HG03575 (cell line): ENCODE measurements at regions not wholly inside any gene's neighbourhood (a gene's known extent, or its start where the extent isn't known, plus 50 kb on each side); places are given as distances from the start of the nearest gene placed in this dataset.

Source experiments
- ATAC-seq: cut with Tn5 transposase; IDR thresholded peaks from one replicate; pipeline ENCODE4 v1.9.1; 2021; ENCODE audit not compliant: unreplicated experiment, insufficient number of reproducible peaks, low FRiP score; ENCODE audit errors: extremely low read depth

DNA sequence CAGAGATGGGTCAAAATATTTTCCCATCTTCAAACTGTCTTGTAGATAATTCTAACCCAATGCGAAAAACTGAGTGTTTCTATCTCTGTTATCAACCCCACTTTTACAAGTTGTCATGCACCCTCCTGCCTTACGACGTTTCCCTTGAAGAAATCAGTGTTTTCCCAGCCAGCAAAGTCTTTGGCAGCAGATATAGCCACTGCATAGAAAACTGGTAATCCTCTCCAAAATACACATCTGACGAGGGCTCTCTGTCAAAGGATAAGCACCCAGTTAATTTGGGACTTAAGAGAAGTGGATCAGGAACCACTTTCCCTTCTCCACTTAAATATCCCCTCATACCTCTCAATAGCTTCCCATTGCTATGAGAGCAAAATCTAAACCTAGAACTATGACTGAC lies 351.9 kb upstream of the MIR17HG start:
- ATAC-seq = no peak

DNA sequence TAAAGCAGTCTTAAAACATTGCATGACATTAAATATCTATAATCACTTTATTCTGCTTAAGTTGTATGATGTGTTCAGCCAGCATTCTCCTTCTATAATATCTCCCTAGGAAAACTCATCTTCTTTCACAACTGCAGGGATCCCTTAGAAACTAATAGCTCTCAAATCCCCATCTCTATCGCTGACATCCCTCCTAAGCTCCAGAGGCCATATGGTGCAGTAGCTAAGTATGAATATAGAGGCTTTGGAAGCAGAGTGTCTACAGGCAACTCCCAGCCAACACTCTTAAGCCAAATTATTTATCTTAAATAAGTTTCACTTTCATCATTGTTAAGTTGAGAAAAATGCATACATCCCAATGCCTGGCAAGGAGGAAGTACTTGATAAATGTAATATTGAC lies 349.5 kb upstream of the MIR17HG start:
- ATAC-seq = no peak

DNA sequence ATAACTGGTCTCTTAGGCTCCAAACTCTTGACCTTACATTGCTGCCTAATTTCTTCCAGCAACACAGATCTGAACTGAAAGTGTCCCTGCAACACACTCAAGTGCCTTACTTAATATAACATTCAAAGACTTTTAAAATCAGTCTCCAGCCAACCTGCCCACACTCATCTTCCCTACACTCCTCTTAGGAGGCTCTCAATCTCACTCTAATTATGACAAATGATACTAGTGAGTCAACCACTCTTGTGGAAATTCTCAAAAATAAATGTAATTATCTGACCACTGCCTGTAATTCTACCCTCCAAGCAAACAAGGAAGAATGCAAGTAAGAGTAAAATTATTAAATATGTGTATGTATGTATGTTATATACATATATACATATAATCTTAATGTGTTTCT lies 348.1 kb upstream of the MIR17HG start:
- no peak for ATAC-seq

DNA sequence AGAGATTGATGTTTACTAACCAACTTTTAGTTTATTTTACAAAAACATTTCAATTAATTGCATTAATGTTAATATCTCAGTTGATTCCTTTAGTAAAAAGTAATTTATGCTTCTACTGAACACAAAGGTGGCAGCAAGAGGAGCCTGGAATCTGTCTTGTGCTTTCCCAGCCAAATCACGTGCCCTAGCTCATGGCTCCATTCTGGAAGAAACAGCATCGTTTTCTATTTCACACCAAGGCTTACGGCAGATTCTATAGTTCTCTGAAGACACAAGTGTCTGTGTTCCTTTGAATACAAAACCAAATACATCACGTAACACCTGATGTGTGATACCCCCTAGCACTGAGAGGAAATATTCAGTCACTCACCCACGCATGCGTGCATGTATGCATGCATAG lies 346.1 kb upstream of the MIR17HG start:
- no peak for ATAC-seq

DNA sequence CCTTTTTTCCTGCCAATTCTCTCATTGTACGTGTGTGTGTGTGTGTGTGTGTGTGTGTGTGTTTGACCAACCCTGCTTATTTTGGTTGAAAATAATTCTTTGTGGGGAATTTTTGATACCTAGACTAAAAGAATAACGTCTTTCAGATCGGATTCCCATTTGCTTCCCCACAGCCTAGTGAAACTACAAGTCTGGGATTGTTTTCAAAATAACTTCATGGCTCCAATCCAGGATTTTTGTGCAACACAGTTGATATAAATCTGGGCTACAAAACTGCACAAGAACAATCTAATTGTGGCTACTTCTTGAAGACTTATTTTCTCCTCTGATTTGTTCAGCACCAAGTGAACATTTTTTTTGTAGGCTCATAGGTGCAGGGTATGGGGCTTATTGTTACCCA lies 332.8 kb upstream of the MIR17HG start:
- no peak for ATAC-seq

DNA sequence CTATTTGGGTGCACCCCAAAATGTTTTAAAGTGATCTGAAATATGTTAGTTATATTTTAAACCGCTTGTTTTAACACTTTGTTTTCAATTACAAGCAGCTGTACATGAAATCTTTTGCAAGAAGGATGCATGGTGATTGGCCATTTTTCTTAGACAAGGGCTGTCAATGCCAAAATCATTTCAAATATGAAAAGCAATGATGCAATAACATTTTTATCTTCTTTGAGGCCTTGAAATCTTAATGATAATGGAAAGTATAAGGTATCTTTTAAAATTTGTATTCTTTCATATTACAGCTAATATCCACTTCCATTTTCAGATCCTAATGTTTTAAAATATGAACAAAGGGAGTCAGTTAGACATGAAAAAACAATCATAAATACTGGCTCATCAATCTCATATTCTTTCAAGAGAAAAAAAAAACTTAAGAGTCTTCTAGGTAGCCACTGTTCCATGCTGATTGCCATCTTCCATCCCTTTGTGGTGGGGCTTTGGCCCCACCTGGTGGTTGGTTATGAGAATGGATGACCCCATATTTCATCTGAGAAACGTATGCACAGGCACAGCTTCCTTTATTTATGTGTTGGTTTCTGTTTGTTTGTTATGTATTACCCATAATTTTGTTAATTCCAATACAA lies 330.3 kb upstream of the MIR17HG start:
- ATAC-seq = peak; percentile 52

DNA sequence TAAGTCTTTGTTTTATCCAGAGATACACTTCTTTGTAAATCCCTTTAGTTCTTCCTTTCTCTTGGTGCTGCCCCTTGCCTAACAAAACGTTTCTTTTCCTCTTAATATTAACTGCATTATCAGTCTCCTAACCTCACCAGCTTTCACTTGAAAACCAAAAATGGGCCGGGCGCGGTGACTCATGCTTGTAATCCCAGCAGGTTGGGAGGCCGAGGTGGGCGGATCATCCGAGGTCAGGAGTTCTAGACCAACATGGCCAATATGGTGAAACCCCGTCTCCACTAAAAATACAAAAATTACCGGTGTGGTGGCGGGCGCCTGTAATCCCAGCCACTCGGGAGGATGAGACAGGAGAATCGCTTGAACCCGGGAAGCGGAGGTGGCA lies 329.8 kb upstream of the MIR17HG start:
- ATAC-seq = peak; percentile 18

DNA sequence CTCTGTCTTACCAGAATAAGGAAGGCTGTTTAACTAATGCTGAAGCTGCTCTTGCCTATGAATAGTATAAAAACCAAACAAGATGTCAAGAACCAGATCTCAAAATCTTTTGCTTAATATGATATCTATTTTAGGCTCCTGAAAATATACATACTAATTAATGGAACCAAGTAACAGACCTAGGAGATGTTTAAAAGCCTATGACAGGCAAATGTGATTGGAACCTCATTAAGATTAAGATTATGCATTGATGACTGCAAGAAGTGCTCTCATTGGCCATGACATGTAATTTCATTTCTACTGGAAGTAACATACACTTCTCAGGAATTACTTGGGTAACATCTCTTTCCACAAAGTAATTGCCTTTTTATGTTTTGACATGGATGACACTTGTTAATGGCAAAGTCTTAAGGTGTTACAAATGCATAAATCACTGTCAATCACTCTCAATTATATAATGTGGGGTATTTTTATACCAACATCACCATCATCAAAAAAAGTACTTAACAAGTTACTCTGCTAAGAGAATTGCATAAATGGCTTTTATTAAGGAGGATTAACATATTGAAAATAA lies 326.9 kb upstream of the MIR17HG start:
- no peak for ATAC-seq

DNA sequence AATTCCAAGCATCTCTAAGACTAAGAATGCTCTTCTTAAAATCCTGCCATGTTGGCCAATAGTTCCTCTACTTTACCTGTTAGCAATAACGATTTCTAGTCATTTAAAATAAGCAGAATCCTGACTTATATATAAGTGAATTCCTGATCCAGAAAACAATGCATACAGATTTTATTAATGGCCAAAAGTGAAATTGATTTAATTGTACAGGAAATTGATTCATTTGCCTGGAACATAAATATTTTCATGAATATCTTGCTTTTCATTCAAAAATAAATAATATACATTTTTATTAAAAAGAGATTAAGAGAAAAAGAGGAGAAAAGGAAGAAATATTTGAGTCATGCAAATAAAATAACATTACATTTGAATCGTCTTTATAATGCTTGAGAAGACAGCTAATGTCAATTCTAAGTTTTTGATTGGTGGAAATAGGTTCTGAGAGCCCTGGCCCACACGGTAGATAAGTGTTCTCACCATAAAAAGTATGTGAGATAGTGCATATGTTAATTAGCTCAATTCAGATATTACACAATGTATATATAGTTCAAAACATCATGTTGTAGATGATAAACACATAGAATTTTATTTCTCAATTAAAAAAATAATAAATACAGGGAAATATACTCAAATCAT lies 323.2 kb upstream of the MIR17HG start:
- ATAC-seq = no peak

DNA sequence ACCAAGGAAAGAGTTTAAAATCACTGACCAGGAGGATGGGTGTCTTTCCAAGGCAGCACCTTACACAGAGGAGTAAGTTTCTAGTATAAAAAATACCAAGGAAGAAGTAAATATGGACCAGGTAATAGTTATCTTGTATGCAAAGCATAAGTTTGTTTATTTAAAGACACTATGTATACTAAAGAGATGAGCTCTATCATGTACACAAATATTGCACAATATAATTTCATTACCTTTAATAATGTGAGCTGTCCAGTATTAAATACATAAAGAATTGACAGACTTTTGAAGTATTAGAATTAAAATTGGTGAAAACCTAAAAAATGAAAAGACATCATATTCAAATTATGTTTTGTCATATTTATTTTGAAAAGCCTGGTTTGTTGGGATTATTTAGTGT lies 322.0 kb upstream of the MIR17HG start:
- ATAC-seq = no peak

DNA sequence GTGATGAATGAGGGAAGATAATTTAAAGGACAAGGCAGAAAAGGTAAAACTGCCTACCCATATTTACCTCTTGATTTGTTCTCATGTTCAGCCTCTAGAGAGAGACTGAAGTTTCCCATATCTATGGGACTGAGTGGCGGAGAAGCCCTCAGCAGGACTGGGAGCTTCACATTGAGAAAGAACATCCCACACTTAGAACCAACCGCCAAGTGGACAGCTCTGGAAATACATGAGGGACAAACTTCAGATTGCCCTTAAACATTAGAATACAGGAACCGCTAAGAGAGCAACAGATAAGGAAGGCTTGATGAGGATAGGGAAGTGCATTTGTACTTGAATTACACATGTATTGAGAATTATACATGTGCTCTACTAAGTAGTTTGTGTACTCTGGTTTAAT lies 316.0 kb upstream of the MIR17HG start:
- no peak for ATAC-seq

DNA sequence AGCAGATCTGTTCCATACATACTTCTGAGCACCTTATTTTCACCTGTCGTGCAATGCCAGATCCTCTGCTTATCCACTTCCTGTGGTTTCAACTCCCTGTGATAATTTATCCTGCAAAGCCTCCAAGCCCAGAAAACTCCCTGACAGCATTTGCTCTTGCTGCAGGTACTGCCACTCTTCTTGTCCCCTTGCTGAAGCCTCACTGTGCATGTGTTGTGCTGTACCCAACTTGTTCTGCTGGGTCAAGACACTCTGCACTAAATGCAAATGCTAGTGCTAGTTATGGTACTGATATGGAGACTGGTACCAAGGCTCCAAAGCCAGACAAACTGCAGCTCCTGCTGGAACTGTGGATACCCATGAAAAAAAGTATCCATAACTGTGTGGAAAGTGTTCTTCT lies 315.4 kb upstream of the MIR17HG start:
- ATAC-seq = no peak

DNA sequence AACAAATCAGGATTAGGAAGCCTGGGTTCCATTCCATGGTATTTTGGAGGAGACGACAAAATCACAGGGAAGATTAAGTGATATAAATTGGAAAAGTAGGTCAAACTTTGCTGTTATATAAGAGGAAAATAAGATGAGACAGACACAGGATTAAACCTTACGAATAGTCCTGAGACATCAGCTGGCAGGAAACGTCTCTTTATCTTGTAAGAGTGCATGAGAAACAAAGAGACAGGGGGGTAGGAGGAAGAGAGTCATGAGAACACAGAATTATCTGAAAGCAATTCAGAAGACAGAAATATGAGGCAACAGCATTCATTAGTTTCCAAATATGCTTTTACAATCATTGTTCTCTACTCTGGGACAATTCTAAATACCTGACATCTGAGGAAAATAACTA lies 310.6 kb upstream of the MIR17HG start:
- no peak for ATAC-seq

DNA sequence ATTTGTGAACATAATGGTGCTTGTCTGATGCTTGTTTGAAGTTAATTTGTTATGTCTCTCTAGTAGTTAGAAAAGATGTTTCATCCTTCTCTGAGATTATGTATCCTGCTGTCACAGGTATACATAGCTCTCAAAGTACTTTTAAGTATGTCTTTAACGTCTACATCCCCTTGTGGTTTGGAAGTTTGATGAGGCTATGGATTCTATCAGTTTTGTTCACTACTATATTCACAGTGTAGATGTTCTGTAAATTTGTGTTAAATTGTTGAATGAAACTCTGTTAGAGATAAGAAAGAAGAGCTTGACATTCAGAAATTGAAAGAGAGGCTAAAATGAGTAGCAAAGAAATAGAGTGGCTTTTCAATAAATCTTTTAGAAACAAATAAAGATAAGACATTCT lies 304.6 kb upstream of the MIR17HG start:
- ATAC-seq = no peak

DNA sequence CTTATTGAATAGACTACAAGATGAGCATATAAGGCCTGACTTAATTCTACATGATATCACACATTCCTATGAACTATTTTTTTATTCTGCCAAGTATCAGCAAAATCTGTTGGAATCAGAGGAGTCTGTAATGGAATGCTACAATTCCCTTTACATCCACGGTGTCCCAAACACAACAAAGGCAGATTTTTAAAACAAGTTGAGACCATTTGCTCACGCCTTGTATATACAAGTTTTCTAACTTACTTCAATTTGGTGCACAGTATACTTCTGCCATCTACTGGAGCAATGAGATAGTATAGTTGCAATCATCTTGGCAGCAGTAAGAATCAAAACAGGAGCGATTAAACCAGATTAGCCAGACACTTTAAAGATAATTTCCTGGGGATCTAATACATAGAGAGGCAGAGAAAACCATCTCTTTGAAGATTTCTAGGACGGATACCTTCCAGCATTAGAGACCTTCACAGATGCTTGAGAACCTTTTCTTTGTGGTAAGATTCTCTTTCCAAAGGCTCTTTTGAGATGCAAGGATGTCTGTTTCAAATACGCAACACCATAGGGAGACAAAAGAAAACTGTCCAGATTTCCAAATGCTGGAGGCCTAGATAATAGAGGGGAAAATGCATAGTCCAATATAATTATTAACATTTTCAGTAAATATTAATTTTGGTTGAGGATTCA lies 302.0 kb upstream of the MIR17HG start:
- no peak for ATAC-seq

DNA sequence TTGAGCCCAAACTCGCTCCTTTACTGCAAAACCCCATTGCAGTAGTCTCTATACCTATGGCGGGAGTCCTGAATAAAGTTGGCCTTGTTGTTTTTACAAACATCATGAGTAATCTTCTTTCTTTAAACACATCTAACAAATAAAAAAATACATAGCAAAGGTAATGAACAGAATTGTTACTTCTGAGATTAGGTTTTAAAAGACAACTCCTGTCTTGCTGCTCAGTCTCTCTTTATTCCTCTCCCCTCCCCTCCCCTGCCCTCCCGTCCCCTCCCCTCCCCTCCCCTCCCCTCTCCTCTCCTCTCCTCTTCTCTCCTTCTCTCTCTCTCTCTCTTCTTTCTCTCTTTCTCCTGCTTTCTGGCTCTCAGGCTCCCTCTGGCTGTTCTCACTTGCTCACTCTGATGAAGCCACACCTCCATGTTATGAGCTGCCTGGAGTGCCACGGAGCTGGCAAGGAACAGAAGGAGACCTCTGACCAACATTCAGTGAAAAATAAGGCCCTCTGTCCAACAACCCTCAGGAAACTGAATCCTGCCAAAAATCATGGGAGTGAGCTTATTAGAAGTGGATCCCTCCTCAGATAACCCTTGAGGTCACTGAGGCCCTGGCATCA lies 300.7 kb upstream of the MIR17HG start:
- ATAC-seq = no peak

DNA sequence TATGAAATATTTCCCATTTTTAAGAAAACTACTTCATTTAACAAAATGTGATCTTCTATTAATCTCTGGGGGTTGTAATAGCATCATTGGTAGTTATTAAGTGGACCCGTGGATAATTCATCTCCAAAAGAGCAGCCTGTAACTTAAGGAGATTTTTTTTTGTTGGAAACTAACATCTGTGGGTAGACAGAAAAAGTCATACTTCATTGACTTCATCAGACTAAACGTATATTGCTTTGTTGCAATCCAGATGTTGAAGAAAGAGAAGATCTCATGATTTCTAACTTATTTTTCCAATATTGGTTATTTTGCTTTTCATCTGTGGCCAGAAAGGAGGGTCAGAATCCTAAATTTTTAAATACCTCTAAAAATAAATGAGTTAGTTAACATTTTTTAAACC lies 296.5 kb upstream of the MIR17HG start:
- ATAC-seq = no peak

DNA sequence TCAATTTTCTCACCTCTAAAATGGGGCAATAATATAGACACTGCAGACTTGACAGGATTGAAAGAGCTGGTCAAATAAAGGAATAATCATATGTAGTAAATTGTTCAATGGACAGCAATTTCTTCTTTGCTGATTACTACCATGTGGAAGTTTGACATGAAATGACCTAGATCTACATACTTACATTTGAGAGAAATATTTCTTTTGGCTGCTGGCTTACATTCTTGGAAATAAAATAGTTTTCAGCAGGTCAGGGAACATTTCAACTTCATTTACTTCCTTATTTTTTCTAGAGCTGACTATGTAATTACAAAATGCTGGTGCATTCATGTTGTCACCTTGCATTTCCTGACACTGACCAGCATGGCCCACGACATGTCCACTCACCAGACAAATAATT lies 294.6 kb upstream of the MIR17HG start:
- no peak for ATAC-seq

DNA sequence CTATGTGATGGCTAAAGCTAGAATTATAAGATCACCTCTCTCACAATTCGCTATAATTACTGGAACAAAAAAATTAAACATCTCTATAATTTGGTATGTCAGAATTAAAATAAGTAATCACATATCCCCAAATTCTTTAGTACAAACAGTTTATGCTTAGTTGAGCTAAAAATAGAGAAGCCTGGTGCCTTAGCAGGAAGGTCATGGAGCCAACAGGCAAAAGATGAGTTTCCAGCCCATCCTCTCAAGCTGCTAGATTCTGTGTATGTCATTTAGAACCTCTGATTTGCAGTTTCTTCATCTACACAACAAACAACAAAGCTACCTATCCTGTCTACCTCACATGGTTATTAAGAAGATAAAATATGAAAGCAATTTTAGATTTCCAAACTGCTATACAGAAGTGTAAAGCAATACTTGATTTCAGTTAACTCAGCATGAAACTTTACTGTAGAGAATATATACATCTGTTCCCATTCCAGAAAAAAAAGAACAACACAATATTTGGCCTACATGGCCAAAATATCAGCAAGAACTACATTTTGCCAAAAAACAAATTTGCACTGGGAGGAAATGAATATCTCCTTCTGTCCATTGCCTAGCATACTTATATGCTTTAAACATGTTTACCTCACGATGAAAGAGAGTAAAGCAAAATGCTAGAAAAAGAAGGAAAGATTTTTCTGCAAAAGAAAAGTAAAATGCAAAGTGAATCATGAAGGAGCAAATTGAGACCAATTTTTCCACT lies 294.0 kb upstream of the MIR17HG start:
- no peak for ATAC-seq
